Kidney (tissue), 13 donors: ENCODE measurements at regions not wholly inside any gene's neighbourhood (a gene's known extent, or its start where the extent isn't known, plus 50 kb on each side); places are given as distances from the start of the nearest gene placed in this dataset.

Experiments
- DNase-seq, 5 donors: peaks; one replicate each; pipeline ENCODE4 v3.0.0-alpha.2; 2013 to 2020
- FAIRE-seq: peaks from 2 replicates; lab custom pipeline; 2012; peaks lifted over from hg19 to GRCh38; lab: Jason Lieb, UNC
- H3K27ac ChIP-seq, 2 donors: one replicate each; pipeline ENCODE4 v1.7.0; 2013; ENCODE audit warnings: low read depth in 2 of 2, low read length in 2 of 2, inconsistent platforms in 1 of 2
- H3K27me3 ChIP-seq: one replicate; pipeline ENCODE4 v1.7.1; 2013; ENCODE audit warnings: low read length, inconsistent platforms; ENCODE audit not compliant: control insufficient read depth, insufficient read depth
- H3K36me3 ChIP-seq, 3 donors: one replicate each; pipeline versions ENCODE4 v1.7.0 to v1.7.1; 2013; ENCODE audit warnings: low read length in 3 of 3, control low read depth in 1 of 3, inconsistent platforms in 1 of 3; ENCODE audit not compliant: insufficient read depth in 3 of 3, control insufficient read depth in 2 of 3
- H3K4me1 ChIP-seq, 3 donors: one replicate each; pipeline versions ENCODE4 v1.7.0 to v1.7.1; 2013; ENCODE audit warnings: low read length in 3 of 3, inconsistent platforms in 1 of 3, low read depth in 1 of 3; ENCODE audit not compliant: control insufficient read depth in 2 of 3, insufficient read depth in 2 of 3
- H3K4me3 ChIP-seq, 3 donors: one replicate each; pipeline versions ENCODE4 v1.7.0 to v1.8.1; 2013; ENCODE audit warnings: low read length in 3 of 3, control low read depth in 1 of 3, inconsistent platforms in 1 of 3
- H3K9ac ChIP-seq, 3 donors: one replicate each; pipeline versions ENCODE4 v1.7.0 to v1.7.1; 2013; ENCODE audit warnings: low read length in 3 of 3, control low read depth in 1 of 3, inconsistent platforms in 1 of 3
- H3K9me3 ChIP-seq, 3 donors: one replicate each; pipeline versions ENCODE4 v1.7.0 to v1.7.1; 2013; ENCODE audit warnings: low read length in 3 of 3, control low read depth in 1 of 3, inconsistent platforms in 1 of 3; ENCODE audit not compliant: control insufficient read depth in 2 of 3, insufficient read depth in 1 of 3
- CTCF ChIP-seq: IDR thresholded peaks from 3 replicates; pipeline ENCODE4 v1.5.1; 2012; ENCODE audit warnings: mild to moderate bottlenecking, moderate library complexity, borderline replicate concordance; ENCODE audit not compliant: insufficient read depth; ENCODE audit errors: extremely low read depth
- intact Hi-C: fragments of 100-400 bp; cut with DNase I; formaldehyde crosslinking; loops from one replicate; pipeline ENCODE4 v1.11.1; 2022
- donor health status: control.
- donor health status: control.
- donor health status: control.
- donor health status: control.
- donor health status: control.
- donor health status: DM: yes; HTN: yes; CAD: no.
- donor health status: Normal renal cell carcinoma (clear cell type).

GRCh38 chr16:76857402-76857801 is 333.6 kb upstream of the MON1B start:
- H3K36me3 ChIP-seq = no peaks in the 10 kb centered on the region
- no peak for TF ChIP-seq CTCF
- H3K27ac ChIP-seq = no peak overlapping the region
- no peaks in the 10 kb centered on the region for H3K4me1 ChIP-seq
- intact Hi-C loops = loop anchor here (10.0 kb wide), 1 partner anchor 63 kb away; no protein-coding TSS in a partner anchor
- H3K4me3 ChIP-seq = no peak overlapping the region
- no peak for FAIRE-seq
- H3K27me3 ChIP-seq = no peaks in the 10 kb centered on the region
- peaks cover 0 to 2% (median 0%) of the 10 kb centered on the region in 3 donors for H3K9me3 ChIP-seq
- H3K9ac ChIP-seq = no peak overlapping the region
- DNase-seq = no peak

GRCh38 chr16:76862901-76863300 is 328.1 kb upstream of the MON1B start:
- Histone ChIP-seq H3K27me3 (no peaks in the 10 kb centered on the region), H3K4me3 (no peak overlapping the region), H3K4me1 (no peaks in the 10 kb centered on the region), H3K9me3 (peaks cover 0 to 2% (median 0%) of the 10 kb centered on the region in 3 donors), H3K27ac (no peak overlapping the region), H3K36me3 (no peaks in the 10 kb centered on the region), H3K9ac (no peak overlapping the region)
- TF ChIP-seq CTCF = no peak
- intact Hi-C loops = no loop called here
- no peak for FAIRE-seq
- no peak for DNase-seq

- no peak for FAIRE-seq
- intact Hi-C loops = no loop called here
Observed at GRCh38 chr16:76866994-76867393, 324.0 kb upstream of the MON1B start.

More at GRCh38 chr16:76866994-76867393, 324.0 kb upstream of the MON1B start:
- no peak for DNase-seq
- Histone ChIP-seq H3K27me3 (no peaks in the 10 kb centered on the region), H3K27ac (no peak overlapping the region), H3K9ac (no peak overlapping the region), H3K4me3 (no peak overlapping the region), H3K36me3 (no peaks in the 10 kb centered on the region), H3K4me1 (no peaks in the 10 kb centered on the region), H3K9me3 (no peaks in the 10 kb centered on the region)
- no peak for TF ChIP-seq CTCF
